ENCODE measurements at regions not wholly inside any gene's neighbourhood (a gene's known extent, or its start where the extent isn't known, plus 50 kb on each side); places are given as distances from the start of the nearest gene placed in this dataset.

DNA sequence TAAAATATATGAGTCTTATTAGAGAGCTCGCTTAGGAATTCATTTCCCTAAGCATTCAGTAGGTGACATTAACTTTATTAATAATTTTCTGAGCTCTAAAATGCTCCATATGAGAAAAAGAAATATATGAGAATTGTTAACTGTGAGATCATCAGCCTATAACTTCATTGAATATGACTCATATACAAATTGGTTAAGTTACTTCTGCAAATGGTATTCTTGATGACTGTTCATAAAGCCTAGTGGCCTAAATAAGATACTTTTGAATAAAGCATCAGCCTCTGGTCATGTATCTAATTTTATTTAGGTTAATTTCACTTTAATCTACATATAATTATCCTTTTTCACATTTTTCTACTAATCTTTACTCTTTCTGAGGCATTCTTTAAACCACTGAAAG lies 710.2 kb upstream of the ACO1 start:
- H2AFZ ChIP-seq (ENCODE audit: low read length), result no peak overlapping the region
- no peak overlapping the region for H3K23ac ChIP-seq (ENCODE audit: insufficient read length)
- H3K9me3 ChIP-seq (ENCODE audit: insufficient read depth in 2 of 2, low read depth in 1 of 2, low read length in 1 of 2), result no peaks in the 10 kb centered on the region
- H3K27me3 ChIP-seq (replicated peaks in 1 of 4; ENCODE audit: control insufficient read depth in 3 of 4, extremely low read depth in 1 of 4, insufficient read depth in 3 of 4, low read length in 3 of 4), result no peaks in the 10 kb centered on the region
- H4K20me1 ChIP-seq (replicated peaks in 1 of 2; ENCODE audit: control insufficient read depth in 1 of 2, insufficient read depth in 2 of 2, low read length in 2 of 2), result no peaks in the 10 kb centered on the region
- no peak overlapping the region for H2BK12ac ChIP-seq (ENCODE audit: low read depth, low read length)
- FAIRE-seq (no peak), DNase-seq (ENCODE audit: low read depth in 1 of 2, low spot score in 2 of 2) (no peak)
- no peaks in the 10 kb centered on the region for H3K36me3 ChIP-seq (ENCODE audit: control insufficient read depth in 2 of 4, insufficient read depth in 4 of 4, low read length in 3 of 4)
- ChIA-PET POLR2A (ENCODE audit: partially characterized antibody) (no interaction called here), CTCF (ENCODE audit: partially characterized antibody) (interaction anchor here (0.6 kb wide), 1 partner anchor 288 kb away, joined by 4 read pairs; no protein-coding TSS in a partner anchor)
- no peak overlapping the region for H3K9ac ChIP-seq (replicated peaks in 1 of 4; ENCODE audit: extremely low read depth in 1 of 4, low read depth in 3 of 4, low read length in 3 of 4)
- H2BK15ac ChIP-seq (ENCODE audit: low read length), result no peak overlapping the region
- H2AK5ac ChIP-seq (ENCODE audit: low read depth, low read length), result no peak overlapping the region
- no peak overlapping the region for H3K4ac ChIP-seq (replicated peaks; ENCODE audit: insufficient read length, low read depth, low read length)
- no peak overlapping the region for H2BK120ac ChIP-seq (replicated peaks; ENCODE audit: low read depth, low read length)
- H3K27ac ChIP-seq (ENCODE audit: low read depth, low read length), result no peak overlapping the region
- H4K91ac ChIP-seq (replicated peaks; ENCODE audit: insufficient read length, low read length), result no peak overlapping the region
- no peak overlapping the region for H2BK5ac ChIP-seq (ENCODE audit: low read depth, low read length)
- no peak overlapping the region for H4K5ac ChIP-seq (ENCODE audit: insufficient read length, low read depth, low read length)
- WGBS, 2 experiments (ENCODE audit: extremely low coverage in 1 of 2, insufficient coverage in 1 of 2, insufficient read length in 1 of 2, insufficient replicate concordance in 2 of 2, low coverage in 1 of 2, low lambda C conversion rate in 2 of 2, missing lambda C conversion rate in 1 of 2), result 96% methylated on average over 1 of the region's 1 CpG; no CpG with 5 or more reads in 1 of the 2 experiments
- H3K79me2 ChIP-seq (ENCODE audit: control insufficient read depth in 1 of 2, insufficient read depth in 2 of 2, low read length in 2 of 2), result no peaks in the 10 kb centered on the region
- H3K4me2 ChIP-seq (ENCODE audit: insufficient read depth in 1 of 2, low read depth in 2 of 2, low read length in 2 of 2), result no peak overlapping the region
- no peaks in the 10 kb centered on the region for H3K79me1 ChIP-seq (ENCODE audit: low read depth, low read length)
- H2BK20ac ChIP-seq (ENCODE audit: low read length), result no peak overlapping the region
- no peaks in the 10 kb centered on the region for H3K4me1 ChIP-seq (replicated peaks in 1 of 4; ENCODE audit: control insufficient read depth in 3 of 4, insufficient read depth in 4 of 4, low read length in 3 of 4)
- H3K4me3 ChIP-seq (ENCODE audit: extremely low read depth in 1 of 4, insufficient read depth in 2 of 4, low read depth in 3 of 4, low read length in 4 of 4), result no peak overlapping the region
- H3K14ac ChIP-seq (ENCODE audit: insufficient read length), result no peak overlapping the region
- no peak overlapping the region for H3K18ac ChIP-seq (ENCODE audit: extremely low read depth, low read length)
- no peak overlapping the region for H4K8ac ChIP-seq (ENCODE audit: extremely low read depth, insufficient read depth, low read length)
- no peak overlapping the region for H3K56ac ChIP-seq (replicated peaks; ENCODE audit: insufficient read length, low read depth, low read length)
- H3K23me2 ChIP-seq (ENCODE audit: low read depth, low read length), result no peaks in the 10 kb centered on the region
- no peak for TF ChIP-seq SRF (IDR thresholded peaks at IDR 0.05; ENCODE audit: low read depth, low read length)
- TF ChIP-seq RXRA (IDR thresholded peaks at IDR 0.05; ENCODE audit: insufficient read depth, low read depth, low read length), result no peak
- TF ChIP-seq TCF12 (IDR thresholded peaks at IDR 0.05; ENCODE audit: low read depth, low read length), result no peak
- TF ChIP-seq SAP30 (IDR thresholded peaks at IDR 0.05; ENCODE audit: insufficient read depth, insufficient replicate concordance, low read length), result no peak
- TF ChIP-seq SIN3A (conservative IDR thresholded peaks at IDR 0.05 in 1 of 2, IDR thresholded peaks at IDR 0.05 in 1 of 2; ENCODE audit: low read depth in 1 of 2, low read length in 2 of 2), result no peak
- TF ChIP-seq, protein P1, sequence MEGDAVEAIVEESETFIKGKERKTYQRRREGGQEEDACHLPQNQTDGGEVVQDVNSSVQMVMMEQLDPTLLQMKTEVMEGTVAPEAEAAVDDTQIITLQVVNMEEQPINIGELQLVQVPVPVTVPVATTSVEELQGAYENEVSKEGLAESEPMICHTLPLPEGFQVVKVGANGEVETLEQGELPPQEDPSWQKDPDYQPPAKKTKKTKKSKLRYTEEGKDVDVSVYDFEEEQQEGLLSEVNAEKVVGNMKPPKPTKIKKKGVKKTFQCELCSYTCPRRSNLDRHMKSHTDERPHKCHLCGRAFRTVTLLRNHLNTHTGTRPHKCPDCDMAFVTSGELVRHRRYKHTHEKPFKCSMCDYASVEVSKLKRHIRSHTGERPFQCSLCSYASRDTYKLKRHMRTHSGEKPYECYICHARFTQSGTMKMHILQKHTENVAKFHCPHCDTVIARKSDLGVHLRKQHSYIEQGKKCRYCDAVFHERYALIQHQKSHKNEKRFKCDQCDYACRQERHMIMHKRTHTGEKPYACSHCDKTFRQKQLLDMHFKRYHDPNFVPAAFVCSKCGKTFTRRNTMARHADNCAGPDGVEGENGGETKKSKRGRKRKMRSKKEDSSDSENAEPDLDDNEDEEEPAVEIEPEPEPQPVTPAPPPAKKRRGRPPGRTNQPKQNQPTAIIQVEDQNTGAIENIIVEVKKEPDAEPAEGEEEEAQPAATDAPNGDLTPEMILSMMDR (IDR thresholded peaks at IDR 0.05; ENCODE audit: control extremely low read depth in 1 of 3, insufficient read depth in 1 of 3, low read depth in 1 of 3, low read length in 3 of 3), result no peak
- TF ChIP-seq, protein P2, sequence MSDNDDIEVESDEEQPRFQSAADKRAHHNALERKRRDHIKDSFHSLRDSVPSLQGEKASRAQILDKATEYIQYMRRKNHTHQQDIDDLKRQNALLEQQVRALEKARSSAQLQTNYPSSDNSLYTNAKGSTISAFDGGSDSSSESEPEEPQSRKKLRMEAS (IDR thresholded peaks at IDR 0.05), result no peak
- TF ChIP-seq, protein P3, sequence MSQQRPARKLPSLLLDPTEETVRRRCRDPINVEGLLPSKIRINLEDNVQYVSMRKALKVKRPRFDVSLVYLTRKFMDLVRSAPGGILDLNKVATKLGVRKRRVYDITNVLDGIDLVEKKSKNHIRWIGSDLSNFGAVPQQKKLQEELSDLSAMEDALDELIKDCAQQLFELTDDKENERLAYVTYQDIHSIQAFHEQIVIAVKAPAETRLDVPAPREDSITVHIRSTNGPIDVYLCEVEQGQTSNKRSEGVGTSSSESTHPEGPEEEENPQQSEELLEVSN (IDR thresholded peaks at IDR 0.05), result no peak
- no peak for TF ChIP-seq TEAD4 (IDR thresholded peaks at IDR 0.05; ENCODE audit: low read depth, low read length)
- no peak for TF ChIP-seq MAFK (IDR thresholded peaks at IDR 0.05; ENCODE audit: low read depth, low read length)
- no peak for TF ChIP-seq CBX8 (IDR thresholded peaks at IDR 0.05; ENCODE audit: borderline replicate concordance, low read depth, low read length)
